GM18498 (cell line): ENCODE measurements at regions not wholly inside any gene's neighbourhood (a gene's known extent, or its start where the extent isn't known, plus 50 kb on each side); places are given as distances from the start of the nearest gene placed in this dataset.

Experiments used
- ATAC-seq: cut with Tn5 transposase; IDR thresholded peaks from one replicate; pipeline ENCODE4 v1.9.1; 2021; ENCODE audit warnings: mild to moderate bottlenecking, moderate library complexity; ENCODE audit not compliant: unreplicated experiment

GRCh38 chr7:156192921-156193320 lies 380.7 kb upstream of the SHH start:
- ATAC-seq, result no peak

GRCh38 chr7:156191090-156191489 lies 378.8 kb upstream of the SHH start:
- ATAC-seq, result no peak

- ATAC-seq, result no peak
These were observed 372.8 kb upstream of the SHH start for GRCh38 chr7:156185076-156185475.

GRCh38 chr7:156184164-156184563 lies 371.9 kb upstream of the SHH start:
- ATAC-seq, result no peak

- no peak for ATAC-seq
These were observed 368.4 kb upstream of the SHH start for GRCh38 chr7:156180451-156181229.

GRCh38 chr7:156179872-156180390 lies 367.7 kb upstream of the SHH start:
- no peak for ATAC-seq

- no peak for ATAC-seq
These were observed 366.6 kb upstream of the SHH start for GRCh38 chr7:156178857-156179256.

- ATAC-seq, result no peak
These were observed 366.0 kb upstream of the SHH start for GRCh38 chr7:156178214-156178613.

- ATAC-seq, result no peak
These were observed 365.3 kb upstream of the SHH start for GRCh38 chr7:156177422-156178055.

- ATAC-seq, result no peak
These were observed 363.8 kb upstream of the SHH start for GRCh38 chr7:156176039-156176438.

- no peak for ATAC-seq
These were observed 362.7 kb upstream of the SHH start for GRCh38 chr7:156175003-156175402.

- no peak for ATAC-seq
These were observed 362.2 kb upstream of the SHH start for GRCh38 chr7:156174428-156174827.

- ATAC-seq, result no peak
These were observed 361.6 kb upstream of the SHH start for GRCh38 chr7:156173748-156174353.

GRCh38 chr7:156173346-156173745 lies 361.1 kb upstream of the SHH start:
- no peak for ATAC-seq

- ATAC-seq, result no peak
These were observed 360.4 kb upstream of the SHH start for GRCh38 chr7:156172638-156173037.

- no peak for ATAC-seq
These were observed 357.5 kb upstream of the SHH start for GRCh38 chr7:156169474-156170370.

- no peak for ATAC-seq
These were observed 356.2 kb upstream of the SHH start for GRCh38 chr7:156168434-156168833.

GRCh38 chr7:156167987-156168386 lies 355.7 kb upstream of the SHH start:
- ATAC-seq, result no peak

GRCh38 chr7:156167417-156167807 lies 355.1 kb upstream of the SHH start:
- no peak for ATAC-seq

- ATAC-seq, result no peak
These were observed 354.6 kb upstream of the SHH start for GRCh38 chr7:156166692-156167416.
